Gastroesophageal sphincter (tissue), 3 donors: ENCODE measurements at regions not wholly inside any gene's neighbourhood (a gene's known extent, or its start where the extent isn't known, plus 50 kb on each side); places are given as distances from the start of the nearest gene placed in this dataset.

Experiments
- EP300 ChIP-seq: sonication (generic); formaldehyde crosslinking; IDR thresholded peaks from one replicate; pipeline ENCODE4 v1.6.1; 2017; ENCODE audit warnings: antibody characterized with exemption, mild to moderate bottlenecking
- POLR2A ChIP-seq, 2 donors: fragments of 450-650 bp; IDR thresholded peaks; one replicate each; pipeline ENCODE4 v1.6.1; 2017; ENCODE audit warnings: antibody characterized with exemption in 2 of 2, mild to moderate bottlenecking in 2 of 2, moderate library complexity in 1 of 2
- POLR2AphosphoS5 ChIP-seq: sonication (generic); formaldehyde crosslinking; IDR thresholded peaks from one replicate; pipeline ENCODE4 v1.6.1; 2017; ENCODE audit warnings: antibody characterized with exemption
- TF ChIP-seq, protein P1 (sequence below), 4 experiments: fragments of 200-600 bp in 2 of 4; fragments of 450-650 bp in 2 of 4; sonication (generic) in 1 of 4; IDR thresholded peaks; one replicate each; pipeline ENCODE4 v1.5.1; 2017 to 2019; ENCODE audit warnings: antibody characterized with exemption in 4 of 4, mild to moderate bottlenecking in 2 of 4, moderate library complexity in 2 of 4

DNA sequence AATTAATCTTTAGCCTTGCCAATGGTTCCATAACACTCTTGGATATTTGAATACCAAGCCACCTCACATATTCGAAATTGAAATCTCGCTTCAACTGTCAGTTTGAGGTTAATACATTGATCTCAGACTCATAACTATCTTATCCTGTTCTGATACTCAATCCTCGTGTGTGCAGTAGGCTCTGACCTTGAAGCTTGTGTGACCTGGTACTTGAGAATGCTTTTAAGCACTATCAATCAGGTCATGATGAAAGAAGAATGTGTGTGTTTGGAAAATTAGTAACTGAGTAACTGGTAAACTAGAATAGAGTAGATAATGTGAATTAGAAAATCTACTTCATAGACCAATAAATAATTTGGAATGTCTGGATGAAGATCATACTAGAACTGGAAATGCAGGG is 1266.7 kb downstream of the MAT2B start:
- no peak for TF ChIP-seq POLR2A (IDR thresholded peaks at IDR 0.05)
- TF ChIP-seq, protein P1, sequence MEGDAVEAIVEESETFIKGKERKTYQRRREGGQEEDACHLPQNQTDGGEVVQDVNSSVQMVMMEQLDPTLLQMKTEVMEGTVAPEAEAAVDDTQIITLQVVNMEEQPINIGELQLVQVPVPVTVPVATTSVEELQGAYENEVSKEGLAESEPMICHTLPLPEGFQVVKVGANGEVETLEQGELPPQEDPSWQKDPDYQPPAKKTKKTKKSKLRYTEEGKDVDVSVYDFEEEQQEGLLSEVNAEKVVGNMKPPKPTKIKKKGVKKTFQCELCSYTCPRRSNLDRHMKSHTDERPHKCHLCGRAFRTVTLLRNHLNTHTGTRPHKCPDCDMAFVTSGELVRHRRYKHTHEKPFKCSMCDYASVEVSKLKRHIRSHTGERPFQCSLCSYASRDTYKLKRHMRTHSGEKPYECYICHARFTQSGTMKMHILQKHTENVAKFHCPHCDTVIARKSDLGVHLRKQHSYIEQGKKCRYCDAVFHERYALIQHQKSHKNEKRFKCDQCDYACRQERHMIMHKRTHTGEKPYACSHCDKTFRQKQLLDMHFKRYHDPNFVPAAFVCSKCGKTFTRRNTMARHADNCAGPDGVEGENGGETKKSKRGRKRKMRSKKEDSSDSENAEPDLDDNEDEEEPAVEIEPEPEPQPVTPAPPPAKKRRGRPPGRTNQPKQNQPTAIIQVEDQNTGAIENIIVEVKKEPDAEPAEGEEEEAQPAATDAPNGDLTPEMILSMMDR (IDR thresholded peaks at IDR 0.05) = no peak
- no peak for TF ChIP-seq EP300
- no peak for TF ChIP-seq POLR2AphosphoS5
